ENCODE measurements at regions not wholly inside any gene's neighbourhood (a gene's known extent, or its start where the extent isn't known, plus 50 kb on each side); places are given as distances from the start of the nearest gene placed in this dataset.
"Not testable (repeated sequence)": the region's sequence is repeated elsewhere in the genome, so short reads cannot be mapped to it uniquely, and the experiment has no call there.

GRCh38 chr4:138344054-138344453 lies 101.9 kb upstream of the SLC7A11 start:
- Histone ChIP-seq H3K9me3 (no peaks in the 10 kb centered on the region), H3K36me3 (no peaks in the 10 kb centered on the region), H3K4me1 (peaks cover 0 to 7% (median 0%) of the 10 kb centered on the region in 6 donors), H3K4me3 (no peak overlapping the region), H3K27ac (no peak overlapping the region), H3K27me3 (replicated peaks in 1 of 7) (no peaks in the 10 kb centered on the region)
- WGBS, 5 donors, result 20 to 41% (median 25%) methylated on average over 1 of the region's 1 CpG
- TF ChIP-seq CTCF (IDR thresholded peaks at IDR 0.05 in 8 of 11, conservative IDR thresholded peaks at IDR 0.05 in 3 of 11) (no peak), POLR2A (IDR thresholded peaks at IDR 0.05) (no peak), POLR2AphosphoS5 (IDR thresholded peaks at IDR 0.05) (no peak)
- intact Hi-C loops (cut with DNase I; ENCODE audit: low total_unique reads), result no loop called here
- DNase-seq, result no peak

- no peak for TF ChIP-seq CTCF (IDR thresholded peaks at IDR 0.05 in 8 of 11, conservative IDR thresholded peaks at IDR 0.05 in 3 of 11)
- no peak for TF ChIP-seq POLR2AphosphoS5 (IDR thresholded peaks at IDR 0.05)
- TF ChIP-seq POLR2A (IDR thresholded peaks at IDR 0.05), result no peak
- DNase-seq, result no peak
- Histone ChIP-seq H3K9me3 (no peaks in the 10 kb centered on the region), H3K27me3 (replicated peaks in 1 of 7) (no peaks in the 10 kb centered on the region), H3K4me1 (peaks cover 0 to 7% (median 0%) of the 10 kb centered on the region in 6 donors), H3K4me3 (no peak overlapping the region), H3K27ac (no peak overlapping the region), H3K36me3 (no peaks in the 10 kb centered on the region)
- 52 to 70% (median 55%) methylated on average over 3 of the region's 3 CpGs for WGBS, 5 donors
- intact Hi-C loops (cut with DNase I; ENCODE audit: low total_unique reads), result no loop called here
Observed at GRCh38 chr4:138341739-138342415, 99.7 kb upstream of the SLC7A11 start.

GRCh38 chr4:138338840-138339239 lies 96.7 kb upstream of the SLC7A11 start:
- H3K4me3 ChIP-seq, result no peak overlapping the region
- 86 to 94% (median 88%) methylated on average over 2 of the region's 2 CpGs for WGBS, 5 donors
- H3K27ac ChIP-seq, result no peak overlapping the region
- TF ChIP-seq CTCF (IDR thresholded peaks at IDR 0.05 in 8 of 11, conservative IDR thresholded peaks at IDR 0.05 in 3 of 11) (no peak), POLR2A (IDR thresholded peaks at IDR 0.05) (no peak), POLR2AphosphoS5 (IDR thresholded peaks at IDR 0.05) (no peak)
- peaks cover 0 to 7% (median 0%) of the 10 kb centered on the region in 6 donors for H3K4me1 ChIP-seq
- DNase-seq, result no peak
- intact Hi-C loops (cut with DNase I; ENCODE audit: low total_unique reads), result no loop called here
- no peaks in the 10 kb centered on the region for H3K9me3 ChIP-seq
- H3K27me3 ChIP-seq (replicated peaks in 1 of 7), result no peaks in the 10 kb centered on the region
- H3K36me3 ChIP-seq, result no peaks in the 10 kb centered on the region

GRCh38 chr4:138338222-138338621 lies 96.1 kb upstream of the SLC7A11 start:
- H3K27me3 ChIP-seq (replicated peaks in 1 of 7); H3K27ac ChIP-seq; H3K36me3 ChIP-seq; H3K9me3 ChIP-seq; H3K4me3 ChIP-seq; intact Hi-C loops (cut with DNase I; ENCODE audit: low total_unique reads); DNase-seq; H3K4me1 ChIP-seq: not testable (repeated sequence)
- 87 to 99% (median 94%) methylated on average over 6 of the region's 6 CpGs for WGBS, 5 donors
